ENCODE measurements at regions not wholly inside any gene's neighbourhood (a gene's known extent, or its start where the extent isn't known, plus 50 kb on each side); places are given as distances from the start of the nearest gene placed in this dataset.

GRCh38 chr2:180927030-180927686, 53.2 kb upstream of the UBE2E3 start:
- TF ChIP-seq FOXP2 (optimal IDR thresholded peaks at IDR 0.05; ENCODE audit: borderline replicate concordance, extremely low read depth, extremely low read length, insufficient read depth) (no peak), POLR2AphosphoS5 (IDR thresholded peaks at IDR 0.05; ENCODE audit: low read depth, low read length) (no peak), TAF1 (IDR thresholded peaks at IDR 0.05; ENCODE audit: borderline replicate concordance, insufficient read depth, low read length) (no peak), SIN3A (IDR thresholded peaks at IDR 0.05; ENCODE audit: borderline replicate concordance, insufficient read depth, low read length) (no peak)
- TF ChIP-seq, protein P1, sequence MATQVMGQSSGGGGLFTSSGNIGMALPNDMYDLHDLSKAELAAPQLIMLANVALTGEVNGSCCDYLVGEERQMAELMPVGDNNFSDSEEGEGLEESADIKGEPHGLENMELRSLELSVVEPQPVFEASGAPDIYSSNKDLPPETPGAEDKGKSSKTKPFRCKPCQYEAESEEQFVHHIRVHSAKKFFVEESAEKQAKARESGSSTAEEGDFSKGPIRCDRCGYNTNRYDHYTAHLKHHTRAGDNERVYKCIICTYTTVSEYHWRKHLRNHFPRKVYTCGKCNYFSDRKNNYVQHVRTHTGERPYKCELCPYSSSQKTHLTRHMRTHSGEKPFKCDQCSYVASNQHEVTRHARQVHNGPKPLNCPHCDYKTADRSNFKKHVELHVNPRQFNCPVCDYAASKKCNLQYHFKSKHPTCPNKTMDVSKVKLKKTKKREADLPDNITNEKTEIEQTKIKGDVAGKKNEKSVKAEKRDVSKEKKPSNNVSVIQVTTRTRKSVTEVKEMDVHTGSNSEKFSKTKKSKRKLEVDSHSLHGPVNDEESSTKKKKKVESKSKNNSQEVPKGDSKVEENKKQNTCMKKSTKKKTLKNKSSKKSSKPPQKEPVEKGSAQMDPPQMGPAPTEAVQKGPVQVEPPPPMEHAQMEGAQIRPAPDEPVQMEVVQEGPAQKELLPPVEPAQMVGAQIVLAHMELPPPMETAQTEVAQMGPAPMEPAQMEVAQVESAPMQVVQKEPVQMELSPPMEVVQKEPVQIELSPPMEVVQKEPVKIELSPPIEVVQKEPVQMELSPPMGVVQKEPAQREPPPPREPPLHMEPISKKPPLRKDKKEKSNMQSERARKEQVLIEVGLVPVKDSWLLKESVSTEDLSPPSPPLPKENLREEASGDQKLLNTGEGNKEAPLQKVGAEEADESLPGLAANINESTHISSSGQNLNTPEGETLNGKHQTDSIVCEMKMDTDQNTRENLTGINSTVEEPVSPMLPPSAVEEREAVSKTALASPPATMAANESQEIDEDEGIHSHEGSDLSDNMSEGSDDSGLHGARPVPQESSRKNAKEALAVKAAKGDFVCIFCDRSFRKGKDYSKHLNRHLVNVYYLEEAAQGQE (IDR thresholded peaks at IDR 0.05; ENCODE audit: insufficient read depth in 1 of 2, low read depth in 2 of 2, low read length in 2 of 2): no peak

- TF ChIP-seq SIN3A (IDR thresholded peaks at IDR 0.05; ENCODE audit: borderline replicate concordance, insufficient read depth, low read length) (no peak), FOXP2 (optimal IDR thresholded peaks at IDR 0.05; ENCODE audit: borderline replicate concordance, extremely low read depth, extremely low read length, insufficient read depth) (no peak), POLR2AphosphoS5 (IDR thresholded peaks at IDR 0.05; ENCODE audit: low read depth, low read length) (no peak), TAF1 (IDR thresholded peaks at IDR 0.05; ENCODE audit: borderline replicate concordance, insufficient read depth, low read length) (no peak)
- TF ChIP-seq, protein P1 (IDR thresholded peaks at IDR 0.05; ENCODE audit: insufficient read depth in 1 of 2, low read depth in 2 of 2, low read length in 2 of 2): no peak
These were observed 54.7 kb upstream of the UBE2E3 start for GRCh38 chr2:180925700-180926099.

DNA sequence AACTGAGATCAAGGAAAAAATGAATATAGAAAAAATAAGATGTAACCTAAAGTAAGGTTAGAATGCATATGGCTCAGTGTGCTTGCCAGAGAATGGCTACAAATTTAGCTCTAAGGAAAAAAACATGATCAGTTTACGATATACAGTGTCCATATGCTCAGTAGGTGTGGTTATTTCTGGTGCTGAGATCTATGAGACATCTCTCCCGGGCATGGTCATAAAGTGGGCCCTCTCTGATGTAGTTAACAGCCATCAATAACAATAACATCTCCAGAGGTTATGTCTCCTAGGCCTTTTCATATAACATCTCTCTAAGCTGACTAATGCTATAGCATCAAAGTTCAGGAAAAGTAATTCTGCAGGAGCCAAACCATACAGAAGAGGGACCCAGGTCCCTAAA, 56.3 kb upstream of the UBE2E3 start:
- TF ChIP-seq, protein P1 (IDR thresholded peaks at IDR 0.05; ENCODE audit: insufficient read depth in 1 of 2, low read depth in 2 of 2, low read length in 2 of 2): no peak
- TF ChIP-seq POLR2AphosphoS5 (IDR thresholded peaks at IDR 0.05; ENCODE audit: low read depth, low read length) (no peak), SIN3A (IDR thresholded peaks at IDR 0.05; ENCODE audit: borderline replicate concordance, insufficient read depth, low read length) (no peak), FOXP2 (optimal IDR thresholded peaks at IDR 0.05; ENCODE audit: borderline replicate concordance, extremely low read depth, extremely low read length, insufficient read depth) (no peak), TAF1 (IDR thresholded peaks at IDR 0.05; ENCODE audit: borderline replicate concordance, insufficient read depth, low read length) (no peak)

- TF ChIP-seq SIN3A (IDR thresholded peaks at IDR 0.05; ENCODE audit: borderline replicate concordance, insufficient read depth, low read length) (no peak), POLR2AphosphoS5 (IDR thresholded peaks at IDR 0.05; ENCODE audit: low read depth, low read length) (no peak), FOXP2 (optimal IDR thresholded peaks at IDR 0.05; ENCODE audit: borderline replicate concordance, extremely low read depth, extremely low read length, insufficient read depth) (no peak), TAF1 (IDR thresholded peaks at IDR 0.05; ENCODE audit: borderline replicate concordance, insufficient read depth, low read length) (no peak)
- TF ChIP-seq, protein P1 (IDR thresholded peaks at IDR 0.05; ENCODE audit: insufficient read depth in 1 of 2, low read depth in 2 of 2, low read length in 2 of 2): no peak
These were observed 69.4 kb upstream of the UBE2E3 start for GRCh38 chr2:180910831-180911665.
